Peyer's patch (tissue), 4 donors: ENCODE measurements at regions not wholly inside any gene's neighbourhood (a gene's known extent, or its start where the extent isn't known, plus 50 kb on each side); places are given as distances from the start of the nearest gene placed in this dataset.

Experiments
- DNase-seq, 3 donors: peaks; one replicate each; pipeline ENCODE4 v3.0.0-alpha.2; 2017 to 2019
- H3K27ac ChIP-seq, 4 donors: fragments of 200-600 bp; sonication (generic); one replicate each; pipeline ENCODE4 v1.5.1; 2016 to 2019
- H3K27me3 ChIP-seq, 2 donors: fragments of 200-600 bp; sonication (generic); one replicate each; pipeline ENCODE4 v1.5.1; 2019
- H3K36me3 ChIP-seq, 3 donors: fragments of 200-600 bp; sonication (generic); one replicate each; pipeline ENCODE4 v1.5.1; 2016 to 2019
- H3K4me1 ChIP-seq, 4 donors: fragments of 200-600 bp; sonication (generic); one replicate each; pipeline ENCODE4 v1.5.1; 2016 to 2019
- H3K4me3 ChIP-seq, 4 donors: fragments of 200-600 bp; sonication (generic); 1 replicate in 3 of 4; 2 replicates in 1 of 4; pipeline ENCODE4 v1.5.1; 2016 to 2019; ENCODE audit warnings: mild to moderate bottlenecking in 1 of 4
- H3K9me3 ChIP-seq, 4 donors: fragments of 200-600 bp; sonication (generic); one replicate each; pipeline ENCODE4 v1.5.1; 2016 to 2019; ENCODE audit warnings: mild to moderate bottlenecking in 1 of 4
- CTCF ChIP-seq, 6 experiments: fragments of 450-650 bp in 4 of 6; fragments of 200-600 bp in 2 of 6; sonication (generic) in 1 of 6; IDR thresholded peaks; one replicate each; pipeline ENCODE4 v1.5.1; 2017 to 2019; ENCODE audit warnings: antibody characterized with exemption in 6 of 6, mild to moderate bottlenecking in 3 of 6, moderate library complexity in 1 of 6
- POLR2A ChIP-seq, 2 donors: fragments of 450-650 bp; IDR thresholded peaks; one replicate each; pipeline ENCODE4 v1.5.1; 2017; ENCODE audit warnings: antibody characterized with exemption in 2 of 2, mild to moderate bottlenecking in 2 of 2, moderate library complexity in 2 of 2

GRCh38 chr4:13174001-13174400 lies 310.1 kb downstream of the RAB28 start:
- H3K9me3 ChIP-seq, result no peaks in the 10 kb centered on the region
- H3K27me3 ChIP-seq, result no peaks in the 10 kb centered on the region
- peak overlapping the region in 1 of 4 donors; percentile 12 for H3K27ac ChIP-seq
- H3K4me3 ChIP-seq, result no peak overlapping the region
- H3K4me1 ChIP-seq, result no peaks in the 10 kb centered on the region
- TF ChIP-seq CTCF (IDR thresholded peaks at IDR 0.05) (no peak), POLR2A (IDR thresholded peaks at IDR 0.05) (no peak)
- peak in 1 of 3 donors; percentile 54 for DNase-seq
- no peaks in the 10 kb centered on the region for H3K36me3 ChIP-seq

- Histone ChIP-seq H3K27me3 (no peaks in the 10 kb centered on the region), H3K9me3 (no peaks in the 10 kb centered on the region), H3K4me3 (no peak overlapping the region), H3K4me1 (no peaks in the 10 kb centered on the region), H3K27ac (no peak overlapping the region), H3K36me3 (no peaks in the 10 kb centered on the region)
- TF ChIP-seq CTCF (IDR thresholded peaks at IDR 0.05) (no peak), POLR2A (IDR thresholded peaks at IDR 0.05) (no peak)
- no peak for DNase-seq
These were observed 312.7 kb downstream of the RAB28 start for GRCh38 chr4:13171292-13172057.

- Histone ChIP-seq H3K27me3 (no peaks in the 10 kb centered on the region), H3K4me1 (no peaks in the 10 kb centered on the region), H3K9me3 (no peaks in the 10 kb centered on the region), H3K4me3 (no peak overlapping the region), H3K27ac (no peak overlapping the region), H3K36me3 (no peaks in the 10 kb centered on the region)
- DNase-seq, result no peak
- TF ChIP-seq CTCF (IDR thresholded peaks at IDR 0.05) (no peak), POLR2A (IDR thresholded peaks at IDR 0.05) (no peak)
These were observed 314.2 kb downstream of the RAB28 start for GRCh38 chr4:13169731-13170525.

GRCh38 chr4:13168326-13168725 lies 315.8 kb downstream of the RAB28 start:
- Histone ChIP-seq H3K9me3 (no peaks in the 10 kb centered on the region), H3K27ac (no peak overlapping the region), H3K27me3 (no peaks in the 10 kb centered on the region), H3K4me1 (no peaks in the 10 kb centered on the region), H3K4me3 (no peak overlapping the region), H3K36me3 (no peaks in the 10 kb centered on the region)
- TF ChIP-seq CTCF (IDR thresholded peaks at IDR 0.05) (no peak), POLR2A (IDR thresholded peaks at IDR 0.05) (no peak)
- no peak for DNase-seq

- H3K4me1 ChIP-seq, result no peaks in the 10 kb centered on the region
- no peak overlapping the region for H3K4me3 ChIP-seq
- no peak overlapping the region for H3K27ac ChIP-seq
- TF ChIP-seq CTCF (IDR thresholded peaks at IDR 0.05) (no peak), POLR2A (IDR thresholded peaks at IDR 0.05) (no peak)
- no peaks in the 10 kb centered on the region for H3K9me3 ChIP-seq
- DNase-seq, result no peak
- no peaks in the 10 kb centered on the region for H3K27me3 ChIP-seq
- no peaks in the 10 kb centered on the region for H3K36me3 ChIP-seq
These were observed 317.9 kb downstream of the RAB28 start for GRCh38 chr4:13166214-13166613.
